ENCODE measurements at regions not wholly inside any gene's neighbourhood (a gene's known extent, or its start where the extent isn't known, plus 50 kb on each side); places are given as distances from the start of the nearest gene placed in this dataset.

DNA sequence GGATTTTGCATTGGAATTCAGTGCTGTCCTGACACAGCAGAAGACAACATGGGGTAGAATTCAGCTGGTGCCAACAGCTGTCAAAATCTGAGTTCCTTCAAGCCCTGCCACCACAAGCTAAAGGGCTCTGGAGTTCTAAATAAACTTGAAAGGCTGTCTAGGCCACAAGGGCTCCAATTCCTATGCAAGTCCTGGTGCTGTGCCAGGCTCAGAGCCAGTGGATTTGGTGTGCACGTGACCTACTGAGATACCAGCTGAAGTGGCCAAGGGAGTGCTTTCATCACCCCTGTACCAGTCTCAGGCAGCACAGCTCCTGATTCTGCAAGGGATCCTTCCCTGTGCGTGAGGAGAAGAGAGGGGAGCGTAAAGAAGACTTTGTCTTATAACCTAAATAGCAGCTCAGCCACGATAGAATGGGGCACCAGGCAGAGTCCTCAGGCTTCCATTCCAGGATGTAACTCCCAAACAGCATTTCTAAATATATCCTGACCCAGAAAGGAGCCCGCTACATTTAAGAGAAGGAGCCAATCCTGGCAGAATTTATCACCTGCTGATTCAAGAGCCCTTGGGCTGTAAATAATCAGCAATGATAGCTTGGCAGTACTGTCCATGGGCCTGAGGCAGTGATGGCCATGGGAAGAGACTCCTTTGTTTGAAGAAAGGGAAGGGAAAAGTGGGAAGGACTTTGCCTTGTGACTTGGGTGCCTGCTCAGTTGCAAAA is 881.2 kb upstream of the EPHA7 start:
- intact Hi-C loops (cut with DNase I) = no loop called here
- H3K27ac ChIP-seq = no peak overlapping the region
- no peaks in the 10 kb centered on the region for H3K9me3 ChIP-seq
- H3K27me3 ChIP-seq (ENCODE audit: low read depth) = no peaks in the 10 kb centered on the region
- H3K36me3 ChIP-seq = no peaks in the 10 kb centered on the region
- no peak for DNase-seq
- no peaks in the 10 kb centered on the region for H3K4me1 ChIP-seq
- peak in 1 of 2 donors; percentile 14 for ATAC-seq
- no peak overlapping the region for H3K4me3 ChIP-seq
- TF ChIP-seq, protein P1, sequence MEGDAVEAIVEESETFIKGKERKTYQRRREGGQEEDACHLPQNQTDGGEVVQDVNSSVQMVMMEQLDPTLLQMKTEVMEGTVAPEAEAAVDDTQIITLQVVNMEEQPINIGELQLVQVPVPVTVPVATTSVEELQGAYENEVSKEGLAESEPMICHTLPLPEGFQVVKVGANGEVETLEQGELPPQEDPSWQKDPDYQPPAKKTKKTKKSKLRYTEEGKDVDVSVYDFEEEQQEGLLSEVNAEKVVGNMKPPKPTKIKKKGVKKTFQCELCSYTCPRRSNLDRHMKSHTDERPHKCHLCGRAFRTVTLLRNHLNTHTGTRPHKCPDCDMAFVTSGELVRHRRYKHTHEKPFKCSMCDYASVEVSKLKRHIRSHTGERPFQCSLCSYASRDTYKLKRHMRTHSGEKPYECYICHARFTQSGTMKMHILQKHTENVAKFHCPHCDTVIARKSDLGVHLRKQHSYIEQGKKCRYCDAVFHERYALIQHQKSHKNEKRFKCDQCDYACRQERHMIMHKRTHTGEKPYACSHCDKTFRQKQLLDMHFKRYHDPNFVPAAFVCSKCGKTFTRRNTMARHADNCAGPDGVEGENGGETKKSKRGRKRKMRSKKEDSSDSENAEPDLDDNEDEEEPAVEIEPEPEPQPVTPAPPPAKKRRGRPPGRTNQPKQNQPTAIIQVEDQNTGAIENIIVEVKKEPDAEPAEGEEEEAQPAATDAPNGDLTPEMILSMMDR (IDR thresholded peaks at IDR 0.05) = no peak

DNA sequence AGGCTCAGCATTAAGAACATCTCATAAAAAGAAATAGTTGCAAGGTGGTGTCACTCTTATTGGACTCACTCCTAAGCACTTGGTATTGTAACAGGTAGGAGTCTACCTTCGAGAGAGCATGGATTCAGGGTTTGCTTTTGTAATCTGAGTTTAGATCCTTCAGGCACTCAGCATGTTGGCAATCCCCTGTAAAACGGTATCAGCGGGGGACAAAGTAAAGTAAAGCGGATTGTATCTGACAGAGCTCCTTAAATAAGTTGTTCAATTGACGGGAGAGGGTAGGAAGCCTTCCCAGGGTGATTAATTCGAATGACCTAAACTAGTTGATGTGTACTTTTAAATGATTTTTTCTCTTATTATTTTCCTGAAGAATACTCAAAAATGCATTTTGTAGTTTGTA is 869.8 kb upstream of the EPHA7 start:
- intact Hi-C loops (cut with DNase I) = no loop called here
- H3K27me3 ChIP-seq (ENCODE audit: low read depth) = no peaks in the 10 kb centered on the region
- H3K27ac ChIP-seq = no peak overlapping the region
- ATAC-seq = no peak
- no peak overlapping the region for H3K4me3 ChIP-seq
- no peaks in the 10 kb centered on the region for H3K9me3 ChIP-seq
- DNase-seq = no peak
- no peaks in the 10 kb centered on the region for H3K4me1 ChIP-seq
- H3K36me3 ChIP-seq = no peaks in the 10 kb centered on the region
- TF ChIP-seq, protein P1 (IDR thresholded peaks at IDR 0.05) = no peak

DNA sequence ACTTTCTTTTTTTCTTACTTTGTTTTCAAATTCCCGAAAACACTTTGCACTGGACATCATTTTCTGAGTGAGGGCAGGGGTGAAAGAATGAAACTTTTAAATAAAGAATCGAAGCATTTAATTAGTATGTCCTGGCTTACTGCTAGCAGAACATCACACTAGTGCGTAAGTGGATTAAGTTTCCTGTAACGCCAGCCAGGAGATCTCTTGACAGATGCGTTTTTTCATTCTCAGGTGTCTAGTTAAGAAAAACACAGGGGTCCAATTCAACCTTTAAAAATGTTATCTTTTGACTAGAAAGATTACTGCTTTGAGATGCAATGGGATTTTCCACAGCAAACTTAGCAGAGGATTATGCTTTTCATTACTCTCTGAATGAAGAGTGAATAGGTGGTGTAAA is 858.8 kb upstream of the EPHA7 start:
- Histone ChIP-seq H3K9me3 (no peaks in the 10 kb centered on the region), H3K27ac (no peak overlapping the region), H3K4me1 (no peaks in the 10 kb centered on the region), H3K27me3 (ENCODE audit: low read depth) (no peaks in the 10 kb centered on the region), H3K36me3 (no peaks in the 10 kb centered on the region), H3K4me3 (no peak overlapping the region)
- TF ChIP-seq, protein P1 (IDR thresholded peaks at IDR 0.05) = no peak
- intact Hi-C loops (cut with DNase I) = no loop called here
- ATAC-seq = no peak
- DNase-seq = no peak

DNA sequence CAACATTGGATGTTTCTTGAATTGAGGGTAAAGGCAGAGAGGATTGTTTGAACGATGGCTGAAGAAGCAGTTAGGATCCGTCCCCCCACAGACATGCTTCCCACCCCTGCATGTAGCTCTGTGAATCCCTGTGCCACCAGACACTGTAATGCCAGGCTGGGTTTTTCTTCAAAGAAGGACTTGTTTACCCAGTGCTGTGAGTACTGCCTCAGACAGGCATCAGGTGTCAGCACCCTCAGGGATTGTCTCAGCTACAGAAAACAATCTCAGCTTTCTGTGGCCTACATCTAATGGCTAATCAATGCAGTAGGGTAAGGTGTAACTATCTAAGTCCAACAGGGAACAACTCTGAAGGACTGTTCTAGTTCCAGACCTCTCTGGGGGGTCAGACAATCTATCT is 853.0 kb upstream of the EPHA7 start:
- Histone ChIP-seq H3K9me3 (no peaks in the 10 kb centered on the region), H3K4me3 (no peak overlapping the region), H3K4me1 (no peaks in the 10 kb centered on the region), H3K27me3 (ENCODE audit: low read depth) (no peaks in the 10 kb centered on the region), H3K36me3 (no peaks in the 10 kb centered on the region), H3K27ac (no peak overlapping the region)
- TF ChIP-seq, protein P1 (IDR thresholded peaks at IDR 0.05) = no peak
- ATAC-seq (no peak), DNase-seq (no peak)
- intact Hi-C loops (cut with DNase I) = no loop called here

DNA sequence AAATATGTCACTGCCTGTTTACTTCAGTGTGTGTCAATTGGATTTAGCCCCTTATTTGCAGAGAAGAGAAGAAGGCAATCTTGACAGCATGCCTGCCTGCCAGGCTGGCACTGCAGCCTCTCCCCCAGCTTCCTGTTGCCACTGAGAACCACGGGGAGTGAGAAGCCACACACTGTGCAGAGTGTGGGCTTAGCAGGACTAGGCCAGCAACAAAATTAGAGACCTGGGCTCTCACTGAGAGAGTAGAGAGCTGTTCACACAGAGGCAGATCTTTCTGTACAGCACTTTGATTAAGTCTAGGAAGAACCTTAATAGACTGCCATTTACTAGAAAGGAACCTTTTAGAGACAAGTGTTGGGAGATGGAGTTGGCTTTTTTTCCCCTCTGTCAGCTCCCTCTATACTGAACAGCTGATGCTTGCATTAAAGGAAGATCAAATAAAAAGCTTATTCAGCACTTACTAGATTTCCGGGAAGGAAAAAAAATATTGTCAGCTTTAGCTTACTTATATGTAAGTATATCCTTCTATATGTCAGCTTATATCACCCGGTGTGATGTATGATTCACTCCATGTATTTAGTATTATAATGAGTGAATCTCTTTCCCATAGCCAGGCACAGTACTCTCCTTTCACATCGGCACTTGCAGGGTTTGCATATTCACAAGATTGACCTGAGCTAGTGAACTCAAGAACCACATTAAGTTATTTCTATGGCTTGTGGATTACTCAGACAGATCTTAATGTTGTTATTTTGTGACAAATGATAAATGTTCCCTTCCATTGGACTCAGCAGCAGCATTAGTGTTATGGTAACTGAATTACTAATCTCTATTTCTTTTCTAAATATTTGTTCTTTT is 851.0 kb upstream of the EPHA7 start:
- Histone ChIP-seq H3K4me3 (no peak overlapping the region), H3K27me3 (ENCODE audit: low read depth) (no peaks in the 10 kb centered on the region), H3K27ac (no peak overlapping the region), H3K4me1 (no peaks in the 10 kb centered on the region), H3K36me3 (no peaks in the 10 kb centered on the region), H3K9me3 (no peaks in the 10 kb centered on the region)
- TF ChIP-seq, protein P1 (IDR thresholded peaks at IDR 0.05) = no peak
- DNase-seq = no peak
- ATAC-seq = no peak
- intact Hi-C loops (cut with DNase I) = no loop called here
